ENCODE measurements at regions not wholly inside any gene's neighbourhood (a gene's known extent, or its start where the extent isn't known, plus 50 kb on each side); places are given as distances from the start of the nearest gene placed in this dataset.

- Histone ChIP-seq H3K9me3 (ENCODE audit: low read depth, low read length, poor library complexity, severe bottlenecking) (peaks cover 4% of the 10 kb centered on the region), H3K27ac (ENCODE audit: low read depth, low read length, poor library complexity, severe bottlenecking) (no peak overlapping the region), H3K4me3 (ENCODE audit: low read depth, low read length, poor library complexity, severe bottlenecking) (no peak overlapping the region), H3K4me1 (ENCODE audit: insufficient read depth, low read length, poor library complexity, severe bottlenecking) (no peaks in the 10 kb centered on the region), H3K27me3 (replicated peaks; ENCODE audit: insufficient read depth, low read depth, low read length, poor library complexity) (no peaks in the 10 kb centered on the region), H3K36me3 (ENCODE audit: insufficient read depth, low read length, poor library complexity, severe bottlenecking) (no peaks in the 10 kb centered on the region)
- BruUV-seq (replicated peaks): no TSS peak
- POLR2A ChIA-PET (ENCODE audit: low non-redundant PET): no interaction called here
- TF ChIP-seq CTCF (conservative IDR thresholded peaks at IDR 0.05; ENCODE audit: low read depth, low read length) (no peak), EZH2 (IDR thresholded peaks at IDR 0.05; ENCODE audit: borderline replicate concordance, low read depth, low read length, poor library complexity, severe bottlenecking) (no peak)
- no peak for DNase-seq (ENCODE audit: low spot score)
- intact Hi-C loops (cut with micrococcal nuclease; ENCODE audit: unreplicated experiment): no loop called here
- CTCF ChIA-PET: no interaction called here
Measured at GRCh38 chr3:21142949-21143348, 608.1 kb downstream of the ZNF385D start.

- CTCF ChIA-PET: no interaction called here
- TF ChIP-seq EZH2 (IDR thresholded peaks at IDR 0.05; ENCODE audit: borderline replicate concordance, low read depth, low read length, poor library complexity, severe bottlenecking) (no peak), CTCF (conservative IDR thresholded peaks at IDR 0.05; ENCODE audit: low read depth, low read length) (no peak)
- Histone ChIP-seq H3K4me3 (ENCODE audit: low read depth, low read length, poor library complexity, severe bottlenecking) (no peak overlapping the region), H3K36me3 (ENCODE audit: insufficient read depth, low read length, poor library complexity, severe bottlenecking) (no peaks in the 10 kb centered on the region), H3K4me1 (ENCODE audit: insufficient read depth, low read length, poor library complexity, severe bottlenecking) (no peaks in the 10 kb centered on the region), H3K27ac (ENCODE audit: low read depth, low read length, poor library complexity, severe bottlenecking) (no peak overlapping the region), H3K9me3 (ENCODE audit: low read depth, low read length, poor library complexity, severe bottlenecking) (peaks cover 12% of the 10 kb centered on the region), H3K27me3 (replicated peaks; ENCODE audit: insufficient read depth, low read depth, low read length, poor library complexity) (no peaks in the 10 kb centered on the region)
- intact Hi-C loops (cut with micrococcal nuclease; ENCODE audit: unreplicated experiment): no loop called here
- POLR2A ChIA-PET (ENCODE audit: low non-redundant PET): no interaction called here
- no peak for DNase-seq (ENCODE audit: low spot score)
- BruUV-seq (replicated peaks): no TSS peak
Measured at GRCh38 chr3:21142031-21142430, 609.0 kb downstream of the ZNF385D start.

GRCh38 chr3:21140785-21141184 is 610.2 kb downstream of the ZNF385D start:
- H3K27me3 ChIP-seq (replicated peaks; ENCODE audit: insufficient read depth, low read depth, low read length, poor library complexity): no peaks in the 10 kb centered on the region
- peaks cover 12% of the 10 kb centered on the region for H3K9me3 ChIP-seq (ENCODE audit: low read depth, low read length, poor library complexity, severe bottlenecking)
- CTCF ChIA-PET: no interaction called here
- H3K36me3 ChIP-seq (ENCODE audit: insufficient read depth, low read length, poor library complexity, severe bottlenecking): no peaks in the 10 kb centered on the region
- no peak for TF ChIP-seq EZH2 (IDR thresholded peaks at IDR 0.05; ENCODE audit: borderline replicate concordance, low read depth, low read length, poor library complexity, severe bottlenecking)
- no peak for DNase-seq (ENCODE audit: low spot score)
- no peaks in the 10 kb centered on the region for H3K4me1 ChIP-seq (ENCODE audit: insufficient read depth, low read length, poor library complexity, severe bottlenecking)
- POLR2A ChIA-PET (ENCODE audit: low non-redundant PET): no interaction called here
- H3K4me3 ChIP-seq (ENCODE audit: low read depth, low read length, poor library complexity, severe bottlenecking): no peak overlapping the region
- no peak overlapping the region for H3K27ac ChIP-seq (ENCODE audit: low read depth, low read length, poor library complexity, severe bottlenecking)
- intact Hi-C loops (cut with micrococcal nuclease; ENCODE audit: unreplicated experiment): no loop called here
- BruUV-seq (replicated peaks): no TSS peak

- Histone ChIP-seq H3K4me3 (ENCODE audit: low read depth, low read length, poor library complexity, severe bottlenecking) (no peak overlapping the region), H3K36me3 (ENCODE audit: insufficient read depth, low read length, poor library complexity, severe bottlenecking) (no peaks in the 10 kb centered on the region), H3K9me3 (ENCODE audit: low read depth, low read length, poor library complexity, severe bottlenecking) (peaks cover 15% of the 10 kb centered on the region), H3K4me1 (ENCODE audit: insufficient read depth, low read length, poor library complexity, severe bottlenecking) (no peaks in the 10 kb centered on the region), H3K27ac (ENCODE audit: low read depth, low read length, poor library complexity, severe bottlenecking) (no peak overlapping the region), H3K27me3 (replicated peaks; ENCODE audit: insufficient read depth, low read depth, low read length, poor library complexity) (no peaks in the 10 kb centered on the region)
- intact Hi-C loops (cut with micrococcal nuclease; ENCODE audit: unreplicated experiment): no loop called here
- no peak for DNase-seq (ENCODE audit: low spot score)
- CTCF ChIA-PET: no interaction called here
- no TSS peak for BruUV-seq (replicated peaks)
- TF ChIP-seq EZH2 (IDR thresholded peaks at IDR 0.05; ENCODE audit: borderline replicate concordance, low read depth, low read length, poor library complexity, severe bottlenecking): no peak
- TF ChIP-seq CTCF (conservative IDR thresholded peaks at IDR 0.05; ENCODE audit: low read depth, low read length): no peak
- POLR2A ChIA-PET (ENCODE audit: low non-redundant PET): no interaction called here
Measured at GRCh38 chr3:21138085-21138484, 612.9 kb downstream of the ZNF385D start.

All from A673 (cell line).